Ovary (tissue), 7 donors: ENCODE measurements at regions not wholly inside any gene's neighbourhood (a gene's known extent, or its start where the extent isn't known, plus 50 kb on each side); places are given as distances from the start of the nearest gene placed in this dataset.

Experiments used
- DNase-seq, 5 donors: peaks; one replicate each; pipeline ENCODE4 v3.0.0-alpha.2; 2019 to 2020
- H3K27ac ChIP-seq, 2 donors: fragments of 200-600 bp; one replicate each; pipeline versions ENCODE4 v1.5.1 to v1.8.0; 2019 to 2022
- H3K27me3 ChIP-seq: fragments of 200-600 bp; one replicate; pipeline ENCODE4 v1.8.0; 2022
- H3K36me3 ChIP-seq: fragments of 200-600 bp; sonication (generic); one replicate; pipeline ENCODE4 v1.5.1; 2019
- H3K4me1 ChIP-seq: one replicate; pipeline ENCODE4 v1.8.1; 2013; ENCODE audit warnings: mild to moderate bottlenecking, moderate library complexity; ENCODE audit not compliant: insufficient read depth
- H3K4me3 ChIP-seq: fragments of 200-600 bp; sonication (generic); one replicate; pipeline ENCODE4 v1.5.1; 2017
- H3K9me3 ChIP-seq, 2 donors: fragments of 200-600 bp in 1 of 2; sonication (generic) in 1 of 2; one replicate each; pipeline versions ENCODE4 v1.5.1 to v1.8.1; 2013 to 2019; ENCODE audit warnings: mild to moderate bottlenecking in 1 of 2, moderate library complexity in 1 of 2
- EP300 ChIP-seq: sonication (generic); formaldehyde crosslinking; IDR thresholded peaks from one replicate; pipeline ENCODE4 v1.6.1; 2017; ENCODE audit warnings: antibody characterized with exemption
- POLR2A ChIP-seq: fragments of 450-650 bp; IDR thresholded peaks from one replicate; pipeline ENCODE4 v1.6.1; 2017; ENCODE audit warnings: antibody characterized with exemption, mild to moderate bottlenecking, moderate library complexity
- WGBS, 3 donors: extraction: QIAGEN DNeasy Blood & Tissue Kit in 1 of 3; methylation state at CpG; one replicate each; pipeline versions ENCODE4 v1.1.5 to v1.1.7; 2013 to 2017; 5-methylcytosine and 5-hydroxymethylcytosine counted together
- intact Hi-C, 4 donors: fragments of 100-400 bp; cut with DNase I; formaldehyde crosslinking; loops; one replicate each; pipeline versions ENCODE4 v1.11.0 to v1.15.1; 2022 to 2023
- TF ChIP-seq, protein P1 (sequence below), 3 donors: fragments of 450-650 bp in 2 of 3; fragments of 200-600 bp in 1 of 3; IDR thresholded peaks; one replicate each; pipeline versions ENCODE4 v1.5.1 to v1.8.0; 2016 to 2022; ENCODE audit warnings: antibody characterized with exemption in 3 of 3, mild to moderate bottlenecking in 1 of 3
- donor health status: DM: no; HTN: no; CAD: no; lungs with moderate emphysema.
- donor health status: DM: no; HTN: no; CAD: no.
- donor health status: Bipolar disorder and iron deficiency.
- donor health status: DM: no; HTN: no; CAD: no.
- donor health status: DM: yes; HTN: yes; CAD: no.

DNA sequence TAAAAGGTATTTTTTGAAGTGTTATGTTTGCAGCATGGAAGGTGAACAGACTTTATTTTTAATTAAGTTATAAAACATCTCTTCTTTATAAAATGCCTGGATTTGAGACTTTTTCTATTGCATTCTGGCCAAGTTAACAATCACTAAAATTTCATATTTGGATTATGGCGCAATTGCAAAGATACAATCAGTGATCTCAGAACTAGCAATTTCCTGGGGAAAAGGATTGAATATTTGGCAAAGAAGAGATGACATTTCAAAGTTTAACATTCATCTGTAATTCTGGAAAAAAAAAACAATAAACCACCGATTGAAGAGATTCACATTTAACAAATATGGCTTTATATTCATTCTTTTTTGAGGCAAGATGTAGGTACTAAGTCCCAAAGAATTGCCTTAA lies 378.0 kb downstream of the LRRC70 start:
- H3K4me1 ChIP-seq, result no peaks in the 10 kb centered on the region
- no peaks in the 10 kb centered on the region for H3K9me3 ChIP-seq
- WGBS, 3 donors, result 81 to 91% (median 91%) methylated on average over 2 of the region's 2 CpGs
- no peak overlapping the region for H3K27ac ChIP-seq
- no peak overlapping the region for H3K4me3 ChIP-seq
- intact Hi-C loops, result no loop called here
- no peaks in the 10 kb centered on the region for H3K36me3 ChIP-seq
- TF ChIP-seq, protein P1, sequence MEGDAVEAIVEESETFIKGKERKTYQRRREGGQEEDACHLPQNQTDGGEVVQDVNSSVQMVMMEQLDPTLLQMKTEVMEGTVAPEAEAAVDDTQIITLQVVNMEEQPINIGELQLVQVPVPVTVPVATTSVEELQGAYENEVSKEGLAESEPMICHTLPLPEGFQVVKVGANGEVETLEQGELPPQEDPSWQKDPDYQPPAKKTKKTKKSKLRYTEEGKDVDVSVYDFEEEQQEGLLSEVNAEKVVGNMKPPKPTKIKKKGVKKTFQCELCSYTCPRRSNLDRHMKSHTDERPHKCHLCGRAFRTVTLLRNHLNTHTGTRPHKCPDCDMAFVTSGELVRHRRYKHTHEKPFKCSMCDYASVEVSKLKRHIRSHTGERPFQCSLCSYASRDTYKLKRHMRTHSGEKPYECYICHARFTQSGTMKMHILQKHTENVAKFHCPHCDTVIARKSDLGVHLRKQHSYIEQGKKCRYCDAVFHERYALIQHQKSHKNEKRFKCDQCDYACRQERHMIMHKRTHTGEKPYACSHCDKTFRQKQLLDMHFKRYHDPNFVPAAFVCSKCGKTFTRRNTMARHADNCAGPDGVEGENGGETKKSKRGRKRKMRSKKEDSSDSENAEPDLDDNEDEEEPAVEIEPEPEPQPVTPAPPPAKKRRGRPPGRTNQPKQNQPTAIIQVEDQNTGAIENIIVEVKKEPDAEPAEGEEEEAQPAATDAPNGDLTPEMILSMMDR (IDR thresholded peaks at IDR 0.05), result no peak
- TF ChIP-seq POLR2A (no peak), EP300 (no peak)
- no peak for DNase-seq
- no peaks in the 10 kb centered on the region for H3K27me3 ChIP-seq

DNA sequence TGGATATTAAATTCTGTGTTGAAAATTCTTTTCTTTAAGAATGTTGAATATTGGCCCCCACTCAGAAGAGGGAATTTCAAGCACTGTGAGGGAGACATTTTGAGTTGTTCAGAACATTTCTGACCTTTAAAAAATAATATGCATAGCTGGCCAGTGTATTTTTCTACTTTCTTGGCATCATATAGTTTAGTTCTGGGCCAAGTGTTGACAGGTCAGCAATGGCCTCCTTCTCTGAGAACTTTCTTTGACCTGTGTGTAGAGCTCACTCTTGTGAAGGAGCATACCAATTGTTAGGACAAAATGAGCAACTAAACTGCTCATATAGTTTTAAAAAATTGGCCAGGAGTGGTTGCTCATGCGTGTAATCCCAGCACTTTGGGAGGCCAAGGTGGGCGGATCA lies 376.0 kb downstream of the LRRC70 start:
- Histone ChIP-seq H3K27me3 (no peaks in the 10 kb centered on the region), H3K36me3 (no peaks in the 10 kb centered on the region), H3K4me3 (no peak overlapping the region), H3K4me1 (no peaks in the 10 kb centered on the region), H3K9me3 (no peaks in the 10 kb centered on the region), H3K27ac (no peak overlapping the region)
- WGBS, 3 donors, result 91 to 98% (median 97%) methylated on average over 2 of the region's 2 CpGs
- DNase-seq, result no peak
- intact Hi-C loops, result no loop called here
- TF ChIP-seq, protein P1 (IDR thresholded peaks at IDR 0.05), result no peak
- TF ChIP-seq EP300 (no peak), POLR2A (no peak)

DNA sequence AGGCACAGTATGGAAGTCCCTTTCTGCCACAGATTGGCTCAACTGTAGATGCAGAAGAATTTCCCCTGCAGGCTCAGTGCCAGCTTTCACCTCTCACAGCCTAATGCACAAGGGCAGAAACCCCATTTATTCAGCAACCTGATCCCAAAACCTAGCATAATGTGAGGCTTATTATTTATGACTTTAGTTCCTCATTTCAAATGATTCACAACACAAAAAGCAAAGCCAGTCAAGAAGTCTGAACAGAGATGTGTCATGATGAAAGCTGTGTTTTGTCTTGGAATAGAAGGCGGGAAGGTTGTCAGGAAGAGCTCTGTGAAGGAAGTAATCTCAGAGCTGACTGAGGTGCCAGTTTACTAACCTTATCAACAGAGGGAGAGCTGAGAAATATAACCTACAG lies 369.7 kb downstream of the LRRC70 start:
- H3K4me3 ChIP-seq, result no peak overlapping the region
- no peaks in the 10 kb centered on the region for H3K27me3 ChIP-seq
- no peak overlapping the region for H3K27ac ChIP-seq
- no peaks in the 10 kb centered on the region for H3K36me3 ChIP-seq
- intact Hi-C loops, result no loop called here
- H3K4me1 ChIP-seq, result peaks cover under 1% of the 10 kb centered on the region
- H3K9me3 ChIP-seq, result no peaks in the 10 kb centered on the region
- TF ChIP-seq POLR2A (no peak), EP300 (no peak)
- TF ChIP-seq, protein P1 (IDR thresholded peaks at IDR 0.05), result no peak
- WGBS, 3 donors, result 79 to 88% (median 80%) methylated on average over 1 of the region's 1 CpG
- DNase-seq, result no peak

DNA sequence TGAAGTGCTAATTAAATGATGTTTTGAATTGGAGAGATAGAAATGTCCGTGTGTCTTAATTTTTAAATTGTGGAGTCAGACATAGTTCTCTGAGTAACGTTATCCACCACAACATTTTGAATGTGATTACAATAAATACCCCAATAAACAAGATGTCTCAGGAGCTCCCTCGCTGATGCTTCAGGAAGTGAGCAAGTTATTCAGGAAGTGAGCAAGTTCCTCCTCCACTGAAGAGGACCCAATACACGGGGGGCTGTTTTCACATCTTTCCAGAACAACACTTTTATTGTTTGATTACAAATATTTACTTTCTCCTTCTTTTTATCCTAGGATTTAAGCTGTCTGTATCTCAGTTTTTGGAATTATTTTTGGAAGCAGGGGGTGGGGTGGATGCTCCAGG lies 363.8 kb downstream of the LRRC70 start:
- H3K27ac ChIP-seq, result no peak overlapping the region
- DNase-seq, result no peak
- intact Hi-C loops, result no loop called here
- no peak for TF ChIP-seq POLR2A
- 44 to 61% (median 48%) methylated on average over 4 of the region's 4 CpGs for WGBS, 3 donors
- no peak overlapping the region for H3K4me3 ChIP-seq
- no peaks in the 10 kb centered on the region for H3K36me3 ChIP-seq
- H3K27me3 ChIP-seq, result no peaks in the 10 kb centered on the region
- no peaks in the 10 kb centered on the region for H3K9me3 ChIP-seq
- H3K4me1 ChIP-seq, result peaks cover 9% of the 10 kb centered on the region

DNA sequence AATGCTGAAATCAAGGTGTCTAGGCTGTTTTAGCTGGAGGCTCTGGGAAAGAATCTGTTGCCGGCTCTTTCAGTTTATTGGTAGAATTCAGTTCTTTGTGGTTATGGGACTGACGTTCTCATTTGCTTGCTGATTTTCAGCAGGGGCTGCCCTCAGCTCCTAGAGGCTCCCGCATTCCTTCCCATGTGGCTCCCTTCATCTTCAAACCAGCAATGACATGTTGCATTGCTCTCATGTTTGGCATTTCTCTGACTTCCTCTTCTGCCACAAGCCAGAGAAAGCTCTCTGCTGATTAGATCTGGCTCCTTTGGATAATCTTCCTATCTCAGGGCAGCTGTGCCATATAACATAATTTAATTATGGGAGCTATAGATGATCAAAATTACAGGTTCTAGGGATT lies 360.3 kb downstream of the LRRC70 start:
- Histone ChIP-seq H3K27ac (no peak overlapping the region), H3K9me3 (no peaks in the 10 kb centered on the region), H3K4me3 (no peak overlapping the region), H3K36me3 (no peaks in the 10 kb centered on the region), H3K4me1 (peaks cover 13% of the 10 kb centered on the region), H3K27me3 (no peaks in the 10 kb centered on the region)
- WGBS, 3 donors, result 74 to 85% (median 76%) methylated on average over 3 of the region's 3 CpGs
- no peak for DNase-seq
- intact Hi-C loops, result no loop called here
- TF ChIP-seq EP300 (no peak), POLR2A (no peak)
- TF ChIP-seq, protein P1 (IDR thresholded peaks at IDR 0.05), result no peak
